GM19328 (cell line): ENCODE measurements at regions not wholly inside any gene's neighbourhood (a gene's known extent, or its start where the extent isn't known, plus 50 kb on each side); places are given as distances from the start of the nearest gene placed in this dataset.
A peak's percentile ranks its signal among the peaks of the same experiment; 100 is the strongest.
"Not testable (repeated sequence)": the region's sequence is repeated elsewhere in the genome, so short reads cannot be mapped to it uniquely, and the experiment has no call there.

Experiments
- ATAC-seq: cut with Tn5 transposase; IDR thresholded peaks from one replicate; pipeline ENCODE4 v1.9.1; 2021; ENCODE audit warnings: mild to moderate bottlenecking, moderate library complexity; ENCODE audit not compliant: unreplicated experiment

- ATAC-seq, result no peak
These were observed 137.1 kb upstream of the ATP2B1 start for GRCh38 chr12:89845767-89846166.

GRCh38 chr12:89845366-89845765, 136.7 kb upstream of the ATP2B1 start:
- no peak for ATAC-seq

- ATAC-seq, result no peak
These were observed 135.9 kb upstream of the ATP2B1 start for GRCh38 chr12:89844539-89844938.

GRCh38 chr12:89840162-89840922, 131.7 kb upstream of the ATP2B1 start:
- no peak for ATAC-seq

- no peak for ATAC-seq
These were observed 130.8 kb upstream of the ATP2B1 start for GRCh38 chr12:89839444-89839843.

- ATAC-seq, result no peak
These were observed 130.2 kb upstream of the ATP2B1 start for GRCh38 chr12:89838833-89839232.

- ATAC-seq, result no peak
These were observed 127.4 kb upstream of the ATP2B1 start for GRCh38 chr12:89836026-89836425.

- no peak for ATAC-seq
These were observed 126.0 kb upstream of the ATP2B1 start for GRCh38 chr12:89834676-89835075.

GRCh38 chr12:89833337-89834252, 125.0 kb upstream of the ATP2B1 start:
- ATAC-seq, result no peak

- ATAC-seq, result no peak
These were observed 123.7 kb upstream of the ATP2B1 start for GRCh38 chr12:89832336-89832735.

GRCh38 chr12:89831310-89832095, 122.9 kb upstream of the ATP2B1 start:
- no peak for ATAC-seq

- ATAC-seq, result no peak
These were observed 120.9 kb upstream of the ATP2B1 start for GRCh38 chr12:89829434-89829975.

- no peak for ATAC-seq
These were observed 119.9 kb upstream of the ATP2B1 start for GRCh38 chr12:89828575-89828974.

GRCh38 chr12:89827592-89827991, 119.0 kb upstream of the ATP2B1 start:
- ATAC-seq, result no peak

GRCh38 chr12:89826468-89826867, 117.8 kb upstream of the ATP2B1 start:
- ATAC-seq, result no peak

GRCh38 chr12:89825591-89826449, 117.2 kb upstream of the ATP2B1 start:
- ATAC-seq, result no peak

GRCh38 chr12:89824822-89825221, 116.2 kb upstream of the ATP2B1 start:
- ATAC-seq, result no peak

GRCh38 chr12:89822992-89823391, 114.4 kb upstream of the ATP2B1 start:
- not testable (repeated sequence) for ATAC-seq

GRCh38 chr12:89821896-89822295, 113.3 kb upstream of the ATP2B1 start:
- peak; percentile 67 for ATAC-seq
